Lower lobe of right lung (tissue), 2 donors: ENCODE measurements at regions not wholly inside any gene's neighbourhood (a gene's known extent, or its start where the extent isn't known, plus 50 kb on each side); places are given as distances from the start of the nearest gene placed in this dataset.

Source experiments
- ATAC-seq, 2 donors: fragments of 200-7000 bp; cut with Tn5 transposase; one replicate each; pipeline ENCODE4 v1.9.1; 2020 to 2022; ENCODE audit warnings: mild to moderate bottlenecking in 2 of 2, moderate library complexity in 2 of 2
- DNase-seq: peaks from one replicate; pipeline ENCODE4 v3.0.0-alpha.2; 2020
- H3K27ac ChIP-seq: fragments of 200-600 bp; one replicate; pipeline ENCODE4 v1.8.0; 2022
- H3K27me3 ChIP-seq: fragments of 200-600 bp; one replicate; pipeline ENCODE4 v1.8.0; 2022; ENCODE audit warnings: low read depth
- H3K36me3 ChIP-seq: fragments of 200-600 bp; one replicate; pipeline ENCODE4 v1.8.0; 2022; ENCODE audit warnings: mild to moderate bottlenecking
- H3K4me1 ChIP-seq: fragments of 200-600 bp; one replicate; pipeline ENCODE4 v1.8.0; 2022
- H3K4me3 ChIP-seq: fragments of 200-600 bp; one replicate; pipeline ENCODE4 v1.8.0; 2022; ENCODE audit warnings: mild to moderate bottlenecking
- H3K9me3 ChIP-seq: fragments of 200-600 bp; one replicate; pipeline ENCODE4 v1.8.0; 2022
- CTCF ChIP-seq: fragments of 200-600 bp; IDR thresholded peaks from one replicate; pipeline ENCODE4 v1.8.0; 2022; ENCODE audit warnings: antibody characterized with exemption, mild to moderate bottlenecking
- intact Hi-C: fragments of 100-400 bp; cut with DNase I; formaldehyde crosslinking; loops from one replicate; pipeline ENCODE4 v1.11.0; 2022
- donor health status: DM: no; HTN: yes; CAD: no; lungs with severe emphysema.

GRCh38 chr5:3234566-3234965, 361.1 kb upstream of the IRX1 start:
- no peak for DNase-seq
- ATAC-seq = no peak
- no peaks in the 10 kb centered on the region for H3K4me1 ChIP-seq
- no peaks in the 10 kb centered on the region for H3K27me3 ChIP-seq
- TF ChIP-seq CTCF = no peak
- intact Hi-C loops = no loop called here
- H3K4me3 ChIP-seq = no peak overlapping the region
- no peaks in the 10 kb centered on the region for H3K9me3 ChIP-seq
- no peaks in the 10 kb centered on the region for H3K36me3 ChIP-seq
- H3K27ac ChIP-seq = no peak overlapping the region

GRCh38 chr5:3230941-3231340, 364.7 kb upstream of the IRX1 start:
- intact Hi-C loops = no loop called here
- no peaks in the 10 kb centered on the region for H3K36me3 ChIP-seq
- H3K27ac ChIP-seq = no peak overlapping the region
- H3K4me1 ChIP-seq = no peaks in the 10 kb centered on the region
- no peaks in the 10 kb centered on the region for H3K9me3 ChIP-seq
- no peak overlapping the region for H3K4me3 ChIP-seq
- ATAC-seq (no peak), DNase-seq (no peak)
- no peak for TF ChIP-seq CTCF
- no peaks in the 10 kb centered on the region for H3K27me3 ChIP-seq

- no peaks in the 10 kb centered on the region for H3K9me3 ChIP-seq
- no peak for DNase-seq
- no peaks in the 10 kb centered on the region for H3K36me3 ChIP-seq
- ATAC-seq = peak in 1 of 2 donors; percentile 43
- intact Hi-C loops = no loop called here
- no peaks in the 10 kb centered on the region for H3K27me3 ChIP-seq
- no peak overlapping the region for H3K4me3 ChIP-seq
- TF ChIP-seq CTCF = no peak
- no peak overlapping the region for H3K27ac ChIP-seq
- no peaks in the 10 kb centered on the region for H3K4me1 ChIP-seq
Observed at GRCh38 chr5:3230254-3230653, 365.4 kb upstream of the IRX1 start.

- intact Hi-C loops = no loop called here
- H3K27ac ChIP-seq = no peak overlapping the region
- no peak overlapping the region for H3K4me3 ChIP-seq
- ATAC-seq (no peak), DNase-seq (no peak)
- H3K36me3 ChIP-seq = no peaks in the 10 kb centered on the region
- no peaks in the 10 kb centered on the region for H3K27me3 ChIP-seq
- H3K9me3 ChIP-seq = no peaks in the 10 kb centered on the region
- H3K4me1 ChIP-seq = no peaks in the 10 kb centered on the region
- no peak for TF ChIP-seq CTCF
Observed at GRCh38 chr5:3226196-3226920, 369.3 kb upstream of the IRX1 start.

- TF ChIP-seq CTCF = no peak
- no peak for DNase-seq
Observed at GRCh38 chr5:3225201-3225960, 370.3 kb upstream of the IRX1 start.

More at GRCh38 chr5:3225201-3225960, 370.3 kb upstream of the IRX1 start:
- Histone ChIP-seq H3K27me3 (no peaks in the 10 kb centered on the region), H3K36me3 (no peaks in the 10 kb centered on the region), H3K4me3 (no peak overlapping the region), H3K9me3 (no peaks in the 10 kb centered on the region), H3K27ac (no peak overlapping the region), H3K4me1 (no peaks in the 10 kb centered on the region)
- intact Hi-C loops = no loop called here
- no peak for ATAC-seq
